Fibroblast of lung (primary cell): ENCODE measurements at regions not wholly inside any gene's neighbourhood (a gene's known extent, or its start where the extent isn't known, plus 50 kb on each side); places are given as distances from the start of the nearest gene placed in this dataset.

ENCODE experiments used
- DNase-seq, 2 donors: peaks; one replicate each; pipeline versions ENCODE4 v3.0.0 to v3.0.0-alpha.2; 2010; ENCODE audit warnings: low read depth in 2 of 2
- H2AFZ ChIP-seq: 2 replicates; pipeline ENCODE4 v1.5.1; 2012; ENCODE audit warnings: low read length, control low read depth, inconsistent platforms
- H3K27ac ChIP-seq: 2 replicates; pipeline ENCODE4 v1.5.1; 2011; ENCODE audit warnings: low read length, control low read depth; ENCODE audit not compliant: insufficient read depth
- H3K27me3 ChIP-seq: 2 replicates; pipeline ENCODE4 v1.5.1; 2011; ENCODE audit warnings: mild to moderate bottlenecking, low read length; ENCODE audit not compliant: control insufficient read depth, insufficient read depth
- H3K36me3 ChIP-seq: 2 replicates; pipeline ENCODE4 v1.5.1; 2011; ENCODE audit warnings: low read length; ENCODE audit not compliant: control insufficient read depth, insufficient read depth
- H3K4me1 ChIP-seq: 2 replicates; pipeline ENCODE4 v1.5.1; 2011; ENCODE audit warnings: low read length; ENCODE audit not compliant: control insufficient read depth, insufficient read depth; ENCODE audit errors: extremely low read depth
- H3K4me2 ChIP-seq: 2 replicates; pipeline ENCODE4 v1.5.1; 2011; ENCODE audit warnings: low read length, control low read depth; ENCODE audit not compliant: insufficient read depth; ENCODE audit errors: extremely low read depth
- H3K4me3 ChIP-seq, 4 experiments: fragments of 200-600 bp in 1 of 4; sonication (generic) in 1 of 4; replicated peaks in 1 of 4; 2 replicates each; pipeline ENCODE4 v1.5.1; 2011 to 2016; ENCODE audit warnings: low read length in 4 of 4, low read depth in 3 of 4, mild to moderate bottlenecking in 3 of 4, control low read depth in 2 of 4, inconsistent platforms in 1 of 4, mixed read lengths in 1 of 4; ENCODE audit not compliant: insufficient read depth in 1 of 4; ENCODE audit errors: control extremely low read depth in 1 of 4
- H3K79me2 ChIP-seq: 2 replicates; pipeline ENCODE4 v1.5.1; 2012; ENCODE audit warnings: mild to moderate bottlenecking, low read length, inconsistent platforms; ENCODE audit not compliant: control insufficient read depth, insufficient read depth
- H3K9ac ChIP-seq: 2 replicates; pipeline ENCODE4 v1.5.1; 2011; ENCODE audit warnings: mild to moderate bottlenecking, low read length, control low read depth; ENCODE audit not compliant: insufficient read depth
- H3K9me3 ChIP-seq: 2 replicates; pipeline ENCODE4 v1.5.1; 2012; ENCODE audit warnings: low read depth, low read length; ENCODE audit not compliant: control insufficient read depth, insufficient read depth
- H4K20me1 ChIP-seq: 2 replicates; pipeline ENCODE4 v1.5.1; 2011; ENCODE audit warnings: low read length; ENCODE audit not compliant: control insufficient read depth, insufficient read depth; ENCODE audit errors: extremely low read depth
- EZH2 ChIP-seq: IDR thresholded peaks from 2 replicates; pipeline ENCODE4 v1.5.1; 2012; ENCODE audit warnings: low read length, control low read depth, mild to moderate bottlenecking; ENCODE audit errors: missing control alignments
- TF ChIP-seq, protein P1 (sequence below), 2 donors: IDR thresholded peaks in 1 of 2; conservative IDR thresholded peaks in 1 of 2; 1 replicate in 1 of 2; 2 replicates in 1 of 2; pipeline ENCODE4 v1.5.1; 2011 to 2012; ENCODE audit warnings: low read length in 2 of 2, control low read depth in 1 of 2, inconsistent platforms in 1 of 2, low read depth in 1 of 2, mild to moderate bottlenecking in 1 of 2

DNA sequence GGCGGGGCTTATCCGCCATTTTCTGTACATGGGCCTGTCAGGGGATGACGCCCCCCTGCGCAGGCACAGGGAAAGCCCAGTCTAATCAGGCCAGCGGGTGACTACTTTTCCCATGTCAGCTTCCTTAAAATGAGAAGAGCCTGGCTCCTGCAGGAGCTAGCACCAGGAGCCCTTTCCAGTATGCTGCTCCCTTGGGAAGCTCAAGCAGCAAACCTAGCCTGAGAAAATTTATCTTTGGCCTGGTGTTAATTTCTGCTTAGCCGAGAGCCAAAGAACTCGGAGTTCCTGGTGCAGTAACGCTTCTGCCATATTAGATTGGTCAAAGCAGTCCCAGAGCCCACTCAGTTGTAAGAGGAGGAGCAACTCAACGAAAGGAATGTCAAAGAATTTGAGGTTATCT lies 239.0 kb upstream of the PHYHIPL start:
- H3K27me3 ChIP-seq: no peaks in the 10 kb centered on the region
- no peak overlapping the region for H3K27ac ChIP-seq
- H4K20me1 ChIP-seq: no peaks in the 10 kb centered on the region
- H3K4me1 ChIP-seq: no peaks in the 10 kb centered on the region
- H2AFZ ChIP-seq: no peak overlapping the region
- TF ChIP-seq EZH2: no peak
- TF ChIP-seq, protein P1, sequence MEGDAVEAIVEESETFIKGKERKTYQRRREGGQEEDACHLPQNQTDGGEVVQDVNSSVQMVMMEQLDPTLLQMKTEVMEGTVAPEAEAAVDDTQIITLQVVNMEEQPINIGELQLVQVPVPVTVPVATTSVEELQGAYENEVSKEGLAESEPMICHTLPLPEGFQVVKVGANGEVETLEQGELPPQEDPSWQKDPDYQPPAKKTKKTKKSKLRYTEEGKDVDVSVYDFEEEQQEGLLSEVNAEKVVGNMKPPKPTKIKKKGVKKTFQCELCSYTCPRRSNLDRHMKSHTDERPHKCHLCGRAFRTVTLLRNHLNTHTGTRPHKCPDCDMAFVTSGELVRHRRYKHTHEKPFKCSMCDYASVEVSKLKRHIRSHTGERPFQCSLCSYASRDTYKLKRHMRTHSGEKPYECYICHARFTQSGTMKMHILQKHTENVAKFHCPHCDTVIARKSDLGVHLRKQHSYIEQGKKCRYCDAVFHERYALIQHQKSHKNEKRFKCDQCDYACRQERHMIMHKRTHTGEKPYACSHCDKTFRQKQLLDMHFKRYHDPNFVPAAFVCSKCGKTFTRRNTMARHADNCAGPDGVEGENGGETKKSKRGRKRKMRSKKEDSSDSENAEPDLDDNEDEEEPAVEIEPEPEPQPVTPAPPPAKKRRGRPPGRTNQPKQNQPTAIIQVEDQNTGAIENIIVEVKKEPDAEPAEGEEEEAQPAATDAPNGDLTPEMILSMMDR (conservative IDR thresholded peaks at IDR 0.05 in 1 of 2, IDR thresholded peaks at IDR 0.05 in 1 of 2; ENCODE audit: low read depth in 1 of 2, low read length in 2 of 2): no peak
- no peak overlapping the region for H3K4me3 ChIP-seq
- no peak overlapping the region for H3K4me2 ChIP-seq
- no peaks in the 10 kb centered on the region for H3K36me3 ChIP-seq
- H3K9ac ChIP-seq: no peak overlapping the region
- DNase-seq: no peak
- H3K9me3 ChIP-seq: no peaks in the 10 kb centered on the region
- H3K79me2 ChIP-seq: no peaks in the 10 kb centered on the region

DNA sequence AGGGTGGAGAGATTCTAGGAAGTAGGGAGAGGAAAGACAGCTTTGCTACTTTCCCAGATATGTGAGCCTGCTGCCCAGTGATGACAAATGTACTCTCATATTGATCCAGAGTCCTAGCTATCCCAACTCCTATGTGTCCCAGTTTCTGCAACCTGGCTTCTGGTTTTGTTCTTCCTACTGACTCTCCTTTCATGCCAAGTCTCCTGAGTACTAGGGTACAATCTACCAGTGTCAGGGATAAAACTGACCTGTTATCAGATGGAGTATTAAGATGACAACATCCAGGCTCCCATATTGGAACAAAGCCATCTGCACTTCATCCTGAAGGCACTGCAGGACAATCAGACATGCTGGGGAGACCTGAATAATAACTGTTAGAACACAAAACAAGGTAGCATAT lies 233.7 kb upstream of the PHYHIPL start:
- TF ChIP-seq, protein P1 (conservative IDR thresholded peaks at IDR 0.05 in 1 of 2, IDR thresholded peaks at IDR 0.05 in 1 of 2; ENCODE audit: low read depth in 1 of 2, low read length in 2 of 2): no peak
- TF ChIP-seq EZH2: no peak
- no peak for DNase-seq
- Histone ChIP-seq H3K9ac (no peak overlapping the region), H3K9me3 (no peaks in the 10 kb centered on the region), H3K4me1 (no peaks in the 10 kb centered on the region), H3K27ac (no peak overlapping the region), H3K79me2 (no peaks in the 10 kb centered on the region), H3K4me3 (no peak overlapping the region), H4K20me1 (no peaks in the 10 kb centered on the region), H2AFZ (no peak overlapping the region), H3K4me2 (no peak overlapping the region), H3K36me3 (no peaks in the 10 kb centered on the region), H3K27me3 (no peaks in the 10 kb centered on the region)

DNA sequence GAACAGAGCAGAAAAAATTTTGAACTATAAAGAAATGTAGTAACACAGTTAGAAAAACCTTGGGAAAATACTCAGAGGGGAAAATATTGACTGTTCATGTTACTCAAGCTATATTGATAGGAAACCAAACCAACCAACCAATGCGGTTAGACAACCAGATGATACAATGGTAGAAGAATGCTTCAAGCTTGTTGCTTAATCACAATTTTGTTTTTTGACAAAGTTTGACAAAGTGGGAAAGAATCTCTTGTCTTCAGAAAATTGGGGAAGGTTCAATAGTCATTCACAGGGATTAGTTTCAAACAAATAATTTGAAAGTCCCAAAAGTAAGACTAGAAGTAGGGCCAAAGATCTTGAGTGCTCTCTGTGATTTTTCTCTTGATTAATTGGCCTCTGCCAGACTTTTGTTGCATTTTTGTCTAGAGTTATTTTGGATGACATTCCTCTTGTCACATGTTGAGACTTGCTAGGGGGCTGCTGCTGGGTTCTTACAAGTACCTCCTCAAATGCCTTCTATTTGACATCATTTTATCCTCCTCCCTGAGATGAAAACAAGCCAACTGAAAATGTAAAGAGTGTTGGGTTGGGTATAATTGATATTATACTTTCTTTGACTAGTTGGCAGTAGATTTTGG lies 233.1 kb upstream of the PHYHIPL start:
- Histone ChIP-seq H4K20me1 (no peaks in the 10 kb centered on the region), H3K4me1 (no peaks in the 10 kb centered on the region), H3K4me3 (no peak overlapping the region), H3K27me3 (no peaks in the 10 kb centered on the region), H3K27ac (no peak overlapping the region), H3K4me2 (no peak overlapping the region), H3K9ac (no peak overlapping the region), H3K9me3 (no peaks in the 10 kb centered on the region), H2AFZ (no peak overlapping the region), H3K36me3 (no peaks in the 10 kb centered on the region), H3K79me2 (no peaks in the 10 kb centered on the region)
- DNase-seq: peak in 1 of 2 donors; percentile 45
- TF ChIP-seq EZH2: no peak
- TF ChIP-seq, protein P1 (conservative IDR thresholded peaks at IDR 0.05 in 1 of 2, IDR thresholded peaks at IDR 0.05 in 1 of 2; ENCODE audit: low read depth in 1 of 2, low read length in 2 of 2): no peak
